Colonic mucosa (tissue), 4 donors: ENCODE measurements at regions not wholly inside any gene's neighbourhood (a gene's known extent, or its start where the extent isn't known, plus 50 kb on each side); places are given as distances from the start of the nearest gene placed in this dataset.

Experiments used
- DNase-seq: peaks from one replicate; pipeline ENCODE4 v3.0.0-alpha.2; 2020
- H3K27ac ChIP-seq: fragments of 200-600 bp; one replicate; pipeline ENCODE4 v1.8.0; 2021
- H3K27me3 ChIP-seq: fragments of 200-600 bp; one replicate; pipeline ENCODE4 v1.8.0; 2021
- H3K36me3 ChIP-seq: fragments of 200-600 bp; one replicate; pipeline ENCODE4 v1.8.0; 2021
- H3K4me1 ChIP-seq: fragments of 200-600 bp; one replicate; pipeline ENCODE4 v1.8.0; 2021; ENCODE audit warnings: mild to moderate bottlenecking
- H3K4me3 ChIP-seq: fragments of 200-600 bp; one replicate; pipeline ENCODE4 v1.8.0; 2021
- H3K9ac ChIP-seq, 2 donors: one replicate each; pipeline ENCODE4 v1.7.0; 2013; ENCODE audit warnings: control low read depth in 2 of 2, low read depth in 2 of 2, low read length in 2 of 2
- H3K9me3 ChIP-seq: fragments of 200-600 bp; one replicate; pipeline ENCODE4 v1.8.0; 2021
- intact Hi-C: fragments of 100-400 bp; cut with DNase I; formaldehyde crosslinking; loops from one replicate; pipeline ENCODE4 v1.14.1; 2022
- TF ChIP-seq, protein P1 (sequence below): fragments of 200-600 bp; IDR thresholded peaks from one replicate; pipeline ENCODE4 v1.8.0; 2022; ENCODE audit warnings: antibody characterized with exemption, mild to moderate bottlenecking
- donor health status: healthy.
- donor health status: DM: no; HTN: no; CAD: no.
- donor health status: DM: no; HTN: no; CAD: no.

DNA sequence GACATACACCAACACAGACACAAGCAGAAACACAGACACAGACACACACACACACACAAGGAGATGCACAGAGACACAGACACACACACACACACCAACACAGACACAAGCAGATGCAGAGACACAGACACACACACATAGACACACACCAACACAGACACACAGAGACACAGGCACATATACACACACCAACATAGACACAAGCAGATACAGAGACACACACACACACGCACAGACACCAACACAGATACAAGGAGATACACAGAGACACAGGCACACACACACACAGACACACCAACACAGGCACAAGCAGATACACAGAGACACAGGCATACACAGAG lies 347.2 kb upstream of the KLF6 start:
- Histone ChIP-seq H3K4me3 (no peak overlapping the region), H3K9ac (peak overlapping the region in 1 of 2 donors; percentile 21), H3K9me3 (no peaks in the 10 kb centered on the region), H3K27ac (no peak overlapping the region), H3K4me1 (peaks cover 11% of the 10 kb centered on the region), H3K27me3 (no peaks in the 10 kb centered on the region), H3K36me3 (no peaks in the 10 kb centered on the region)
- DNase-seq, result no peak
- intact Hi-C loops, result no loop called here
- TF ChIP-seq, protein P1, sequence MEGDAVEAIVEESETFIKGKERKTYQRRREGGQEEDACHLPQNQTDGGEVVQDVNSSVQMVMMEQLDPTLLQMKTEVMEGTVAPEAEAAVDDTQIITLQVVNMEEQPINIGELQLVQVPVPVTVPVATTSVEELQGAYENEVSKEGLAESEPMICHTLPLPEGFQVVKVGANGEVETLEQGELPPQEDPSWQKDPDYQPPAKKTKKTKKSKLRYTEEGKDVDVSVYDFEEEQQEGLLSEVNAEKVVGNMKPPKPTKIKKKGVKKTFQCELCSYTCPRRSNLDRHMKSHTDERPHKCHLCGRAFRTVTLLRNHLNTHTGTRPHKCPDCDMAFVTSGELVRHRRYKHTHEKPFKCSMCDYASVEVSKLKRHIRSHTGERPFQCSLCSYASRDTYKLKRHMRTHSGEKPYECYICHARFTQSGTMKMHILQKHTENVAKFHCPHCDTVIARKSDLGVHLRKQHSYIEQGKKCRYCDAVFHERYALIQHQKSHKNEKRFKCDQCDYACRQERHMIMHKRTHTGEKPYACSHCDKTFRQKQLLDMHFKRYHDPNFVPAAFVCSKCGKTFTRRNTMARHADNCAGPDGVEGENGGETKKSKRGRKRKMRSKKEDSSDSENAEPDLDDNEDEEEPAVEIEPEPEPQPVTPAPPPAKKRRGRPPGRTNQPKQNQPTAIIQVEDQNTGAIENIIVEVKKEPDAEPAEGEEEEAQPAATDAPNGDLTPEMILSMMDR, result no peak

DNA sequence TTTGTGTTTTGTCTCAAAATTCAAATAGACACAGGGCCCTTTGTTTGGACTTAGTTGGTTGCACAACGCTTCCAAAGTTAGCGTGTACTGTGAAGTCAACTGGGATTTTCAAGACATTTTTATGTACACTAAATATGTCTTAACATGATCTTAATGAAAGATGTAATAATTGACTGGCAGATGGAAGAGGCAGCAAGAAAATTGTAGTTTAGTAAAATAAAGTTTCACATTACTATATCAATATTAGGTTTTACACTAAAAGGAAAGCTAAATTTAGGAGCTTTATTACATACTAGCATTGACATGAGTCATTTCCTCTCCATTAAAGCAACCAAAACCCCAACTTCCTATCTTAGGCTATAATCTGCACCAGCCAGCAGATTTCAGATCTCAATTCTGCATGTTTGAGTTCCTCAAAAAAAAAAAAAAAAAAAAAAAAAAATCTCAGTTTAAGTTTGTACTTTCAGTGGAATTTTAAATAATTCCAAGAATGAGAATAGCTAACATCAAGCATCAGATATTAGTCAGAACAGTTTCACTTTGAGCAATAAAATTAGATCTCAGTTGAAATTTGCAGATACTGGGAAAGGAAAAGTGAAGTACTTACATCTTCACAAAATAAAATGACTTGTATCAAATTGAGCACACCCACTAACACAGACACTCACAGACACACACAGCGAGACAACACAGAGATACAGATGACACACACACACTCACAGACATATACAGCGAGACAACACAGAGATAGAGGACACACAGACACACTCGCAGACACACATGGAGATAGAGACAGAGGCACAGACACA lies 346.6 kb upstream of the KLF6 start:
- no peaks in the 10 kb centered on the region for H3K9me3 ChIP-seq
- H3K4me3 ChIP-seq, result no peak overlapping the region
- intact Hi-C loops, result no loop called here
- no peaks in the 10 kb centered on the region for H3K27me3 ChIP-seq
- no peaks in the 10 kb centered on the region for H3K36me3 ChIP-seq
- no peak for DNase-seq
- H3K27ac ChIP-seq, result peak overlapping the region; percentile 51
- peak overlapping the region in 1 of 2 donors; percentile 21 for H3K9ac ChIP-seq
- TF ChIP-seq, protein P1, result no peak
- H3K4me1 ChIP-seq, result peaks cover 11% of the 10 kb centered on the region

DNA sequence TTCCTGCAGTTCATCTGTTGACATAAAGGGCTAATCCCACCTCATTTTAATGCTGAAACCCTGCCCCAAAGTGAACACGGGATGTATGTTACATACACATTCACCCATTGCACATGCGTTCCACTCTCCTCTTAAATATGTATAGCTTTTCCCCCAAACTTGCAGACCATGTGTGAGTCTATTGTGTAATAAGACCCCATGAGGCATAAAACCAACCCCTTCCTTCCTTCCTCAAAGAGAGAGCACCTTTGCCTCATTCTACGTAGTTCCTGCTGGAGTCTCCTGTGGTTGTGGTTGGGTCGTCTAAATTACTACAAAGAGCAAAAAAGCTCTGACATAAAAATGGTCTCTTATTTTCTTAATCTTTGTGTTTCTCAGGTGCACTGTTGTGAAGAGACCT lies 345.7 kb upstream of the KLF6 start:
- intact Hi-C loops, result no loop called here
- Histone ChIP-seq H3K4me3 (no peak overlapping the region), H3K9ac (no peak overlapping the region), H3K27ac (peak overlapping the region; percentile 51), H3K9me3 (no peaks in the 10 kb centered on the region), H3K27me3 (no peaks in the 10 kb centered on the region), H3K36me3 (no peaks in the 10 kb centered on the region), H3K4me1 (peaks cover 11% of the 10 kb centered on the region)
- TF ChIP-seq, protein P1, result no peak
- no peak for DNase-seq

DNA sequence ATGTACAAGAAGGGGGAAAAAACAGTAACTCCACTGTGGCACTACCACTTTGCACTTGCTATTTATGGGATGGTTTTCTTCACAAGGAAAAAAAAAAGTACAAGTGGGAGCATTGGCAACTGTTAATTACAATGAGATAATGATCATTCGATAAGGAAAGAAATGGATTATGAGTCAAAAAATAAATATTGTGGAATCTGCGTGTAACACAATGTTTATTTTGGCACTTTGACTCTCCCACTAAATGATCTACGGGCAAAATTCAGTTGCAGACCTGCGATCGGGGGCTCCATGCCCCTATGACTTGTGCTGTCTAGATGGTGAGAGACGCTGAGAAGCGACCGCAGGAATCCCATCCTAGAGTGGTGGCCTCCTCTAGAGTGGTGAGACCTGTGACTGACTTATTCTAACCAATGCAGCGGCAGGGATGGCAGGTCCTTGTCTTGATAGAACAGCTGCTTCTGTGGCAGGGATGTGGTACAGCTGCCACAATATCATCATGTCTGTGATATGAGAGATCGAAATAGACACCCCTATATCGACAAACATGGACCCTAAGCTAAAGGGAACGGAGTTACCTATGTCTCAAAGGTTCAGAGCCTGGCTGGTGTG lies 345.0 kb upstream of the KLF6 start:
- TF ChIP-seq, protein P1, result no peak
- Histone ChIP-seq H3K4me3 (no peak overlapping the region), H3K36me3 (no peaks in the 10 kb centered on the region), H3K9me3 (no peaks in the 10 kb centered on the region), H3K9ac (no peak overlapping the region), H3K4me1 (peaks cover 11% of the 10 kb centered on the region), H3K27me3 (no peaks in the 10 kb centered on the region), H3K27ac (no peak overlapping the region)
- intact Hi-C loops, result no loop called here
- DNase-seq, result no peak

DNA sequence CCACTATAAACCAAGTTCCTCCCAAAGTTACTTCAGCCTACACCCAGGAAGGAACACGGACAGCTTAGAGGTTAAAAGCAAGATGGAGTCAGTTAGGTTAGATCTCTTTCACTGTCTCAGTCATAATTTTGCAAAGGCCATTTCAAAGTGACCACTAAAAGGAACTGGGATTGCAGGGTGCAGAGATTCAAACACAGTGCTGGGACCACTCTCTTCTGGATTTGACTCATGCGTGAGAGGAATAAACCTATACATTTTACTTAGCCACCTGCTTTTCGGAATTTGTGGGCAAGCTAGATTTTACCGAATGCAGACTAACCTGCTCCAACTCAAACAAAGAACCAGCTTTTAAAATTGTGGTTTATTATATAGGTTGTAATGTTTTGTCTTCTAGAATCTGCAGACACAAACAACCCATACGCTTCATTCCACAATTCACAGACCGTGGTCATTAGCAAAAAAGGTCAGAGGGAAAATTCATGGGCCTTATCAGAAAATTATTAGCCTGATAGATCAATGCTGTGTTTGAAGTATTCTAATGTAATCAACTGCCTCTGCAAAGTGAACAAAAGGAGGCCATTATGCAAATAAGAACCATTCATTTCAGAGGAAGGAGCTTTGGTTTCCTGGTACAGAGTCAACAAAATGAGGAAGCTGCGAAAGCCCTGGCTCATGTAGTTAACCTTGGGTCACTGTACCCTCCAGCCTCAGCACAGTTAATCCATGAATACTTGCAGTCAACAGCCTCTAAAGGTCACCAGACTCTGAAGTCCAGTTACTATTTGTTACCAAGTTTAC lies 342.7 kb upstream of the KLF6 start:
- H3K4me3 ChIP-seq, result no peak overlapping the region
- peak overlapping the region; percentile 62 for H3K27ac ChIP-seq
- H3K4me1 ChIP-seq, result peaks cover 11% of the 10 kb centered on the region
- H3K9ac ChIP-seq, result no peak overlapping the region
- H3K27me3 ChIP-seq, result no peaks in the 10 kb centered on the region
- DNase-seq, result peak; percentile 62
- intact Hi-C loops, result no loop called here
- H3K9me3 ChIP-seq, result no peaks in the 10 kb centered on the region
- no peaks in the 10 kb centered on the region for H3K36me3 ChIP-seq
- TF ChIP-seq, protein P1, result no peak
